ENCODE measurements at regions not wholly inside any gene's neighbourhood (a gene's known extent, or its start where the extent isn't known, plus 50 kb on each side); places are given as distances from the start of the nearest gene placed in this dataset.

DNA sequence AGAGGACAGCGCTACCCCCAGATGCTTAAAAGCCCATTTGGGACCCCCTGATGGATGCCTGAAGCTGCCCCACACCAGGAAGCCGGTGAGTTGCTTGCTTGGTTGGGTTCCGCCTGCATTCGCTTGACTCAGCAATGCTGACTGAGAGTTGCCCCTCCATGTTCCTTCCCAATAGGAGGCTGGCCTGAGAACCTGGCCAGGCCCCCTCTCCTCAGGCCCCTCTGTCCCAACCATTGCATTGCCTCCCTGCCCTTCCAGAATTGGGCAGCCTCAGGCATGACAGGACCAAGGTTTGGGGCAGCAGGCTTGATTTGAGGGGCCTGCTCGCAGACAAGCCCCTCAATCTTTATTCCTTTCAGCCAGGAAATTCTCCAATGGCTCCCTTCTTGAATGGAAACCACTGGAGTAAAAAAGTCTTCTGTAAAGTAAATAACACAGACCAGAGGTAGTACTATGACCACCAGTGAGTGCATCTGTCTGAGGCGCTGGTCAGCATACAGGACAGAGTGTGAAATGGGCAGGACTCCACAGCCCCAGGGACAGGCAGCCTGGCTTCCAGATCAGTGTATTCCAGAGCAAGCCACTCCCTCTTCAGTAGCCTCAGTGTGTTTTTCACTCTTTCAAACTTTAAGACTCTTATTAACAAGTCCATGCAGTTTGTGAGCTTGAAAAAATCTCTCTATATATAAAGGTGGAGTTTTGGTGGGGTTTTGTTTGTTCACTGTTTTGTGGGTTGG is 104.7 kb downstream of the C1QL2 start:
- DNase-seq, result no peak
- no peak for ATAC-seq (ENCODE audit: poor library complexity)
- intact Hi-C loops (cut with DNase I), result no loop called here

DNA sequence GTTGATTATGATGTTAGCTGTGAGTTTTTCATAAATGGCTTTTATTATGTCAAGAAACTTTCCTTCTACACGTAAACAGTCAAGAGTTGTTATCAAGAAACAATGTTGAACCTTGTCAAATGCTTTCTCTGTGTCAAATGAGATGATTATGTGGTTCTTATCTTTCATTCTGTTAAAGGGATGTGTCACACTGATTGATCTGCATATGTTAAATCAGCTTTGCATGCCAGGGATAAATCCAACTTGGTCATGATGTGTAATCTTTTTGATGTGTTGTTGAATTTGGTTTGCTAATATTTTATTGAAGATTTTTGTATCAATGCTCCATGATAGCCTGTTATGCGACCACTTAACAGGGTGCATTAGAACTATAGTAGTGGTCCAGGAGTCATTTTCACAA is 107.3 kb downstream of the C1QL2 start:
- intact Hi-C loops (cut with DNase I), result no loop called here
- no peak for ATAC-seq (ENCODE audit: poor library complexity)
- no peak for DNase-seq

DNA sequence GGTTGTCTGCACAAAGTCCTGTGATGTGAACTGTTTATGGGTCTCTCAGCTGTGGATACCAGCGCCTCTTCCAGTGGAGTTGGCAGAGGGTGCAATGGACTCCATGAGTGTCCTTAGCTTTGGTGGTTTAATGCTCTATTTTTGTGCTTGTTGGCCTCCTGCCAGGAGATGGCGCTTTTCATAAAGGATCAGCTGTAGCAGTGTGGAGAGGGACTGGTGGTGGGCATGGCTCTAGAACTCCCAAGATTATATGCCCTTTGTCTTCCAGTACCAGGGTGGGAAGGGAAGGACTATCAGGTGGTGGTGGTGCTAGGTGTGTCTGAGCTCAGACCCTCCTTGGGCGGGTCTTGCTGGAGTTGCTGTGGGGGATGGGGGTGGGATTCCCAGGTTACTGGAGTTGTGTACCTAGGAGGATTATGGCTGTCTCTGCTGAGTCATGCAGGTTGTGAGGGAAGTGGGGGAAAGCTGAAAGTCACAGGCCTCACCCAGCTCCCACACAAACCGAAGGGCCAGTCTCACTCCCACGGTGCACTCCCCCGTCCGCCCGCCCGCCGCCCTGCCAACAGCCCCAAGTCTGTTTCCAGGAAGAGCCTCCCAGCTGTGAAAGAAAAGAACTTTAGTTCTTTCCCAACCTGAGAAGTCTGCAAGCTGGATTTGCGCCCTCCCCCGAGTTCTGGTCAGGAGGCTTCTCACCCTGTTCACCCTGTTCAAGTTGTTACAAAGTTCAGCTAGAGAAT is 108.1 kb downstream of the MARCO start:
- DNase-seq (no peak), ATAC-seq (ENCODE audit: poor library complexity) (no peak)
- intact Hi-C loops (cut with DNase I), result no loop called here

All from Right ventricle myocardium superior (tissue), 1 donor.